Uterus (tissue), 3 donors: ENCODE measurements at regions not wholly inside any gene's neighbourhood (a gene's known extent, or its start where the extent isn't known, plus 50 kb on each side); places are given as distances from the start of the nearest gene placed in this dataset.

Source experiments
- DNase-seq, 2 donors: peaks; one replicate each; pipeline ENCODE4 v3.0.0-alpha.2; 2019 to 2020
- H3K27ac ChIP-seq, 2 donors: fragments of 200-600 bp; sonication (generic); 1 replicate in 1 of 2; 2 replicates in 1 of 2; pipeline ENCODE4 v1.5.1; 2016 to 2018
- H3K27me3 ChIP-seq, 2 donors: fragments of 200-600 bp; sonication (generic); one replicate each; pipeline ENCODE4 v1.5.1; 2018 to 2019; ENCODE audit warnings: control low read depth in 1 of 2
- H3K36me3 ChIP-seq, 2 donors: fragments of 200-600 bp; sonication (generic); one replicate each; pipeline ENCODE4 v1.5.1; 2019; ENCODE audit warnings: control low read depth in 1 of 2
- H3K4me1 ChIP-seq, 2 donors: fragments of 200-600 bp; sonication (generic); one replicate each; pipeline ENCODE4 v1.5.1; 2018 to 2019; ENCODE audit warnings: control low read depth in 1 of 2
- H3K4me3 ChIP-seq, 2 donors: fragments of 200-600 bp; sonication (generic); 1 replicate in 1 of 2; 2 replicates in 1 of 2; pipeline ENCODE4 v1.5.1; 2018 to 2019; ENCODE audit warnings: mild to moderate bottlenecking in 1 of 2
- H3K9me3 ChIP-seq, 2 donors: fragments of 200-600 bp; sonication (generic); one replicate each; pipeline ENCODE4 v1.5.1; 2019; ENCODE audit warnings: control low read depth in 1 of 2
- POLR2A ChIP-seq, 2 donors: fragments of 450-650 bp; IDR thresholded peaks; one replicate each; pipeline ENCODE4 v1.6.1; 2016; ENCODE audit warnings: antibody characterized with exemption in 2 of 2, mild to moderate bottlenecking in 1 of 2, moderate library complexity in 1 of 2
- intact Hi-C: fragments of 100-400 bp; cut with DNase I; formaldehyde crosslinking; loops from one replicate; pipeline ENCODE4 v1.15.1; 2023; ENCODE audit warnings: low total_unique reads
- TF ChIP-seq, protein P1 (sequence below), 4 experiments: fragments of 200-600 bp in 2 of 4; fragments of 450-650 bp in 2 of 4; sonication (generic) in 2 of 4; IDR thresholded peaks; one replicate each; pipeline ENCODE4 v1.5.1; 2016 to 2019; ENCODE audit warnings: antibody characterized with exemption in 4 of 4, mild to moderate bottlenecking in 2 of 4, moderate library complexity in 1 of 4
- donor health status: DM: yes; HTN: yes; CAD: no.

DNA sequence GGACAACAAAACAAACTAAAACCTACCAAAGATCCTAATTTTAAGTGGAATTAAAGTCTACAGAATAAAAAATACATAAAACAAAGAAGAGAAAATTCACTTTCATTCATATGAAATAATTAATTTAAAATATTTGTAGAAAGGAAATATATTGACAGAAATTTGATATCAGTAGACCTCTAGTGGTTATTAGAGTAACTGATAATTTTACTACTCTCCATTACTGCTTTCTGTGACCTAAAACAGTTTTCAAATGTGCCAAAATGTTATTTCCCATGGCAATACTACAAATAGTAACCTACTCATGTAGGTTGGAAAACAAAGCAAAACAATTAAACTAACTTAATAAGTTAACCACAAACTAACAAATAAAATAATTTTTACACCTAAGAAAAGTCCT lies 147.1 kb downstream of the NOL4 start:
- no peak for DNase-seq
- Histone ChIP-seq H3K9me3 (no peaks in the 10 kb centered on the region), H3K27me3 (no peaks in the 10 kb centered on the region), H3K27ac (no peak overlapping the region), H3K4me1 (no peaks in the 10 kb centered on the region), H3K4me3 (no peak overlapping the region), H3K36me3 (no peaks in the 10 kb centered on the region)
- TF ChIP-seq POLR2A (IDR thresholded peaks at IDR 0.05): no peak
- TF ChIP-seq, protein P1, sequence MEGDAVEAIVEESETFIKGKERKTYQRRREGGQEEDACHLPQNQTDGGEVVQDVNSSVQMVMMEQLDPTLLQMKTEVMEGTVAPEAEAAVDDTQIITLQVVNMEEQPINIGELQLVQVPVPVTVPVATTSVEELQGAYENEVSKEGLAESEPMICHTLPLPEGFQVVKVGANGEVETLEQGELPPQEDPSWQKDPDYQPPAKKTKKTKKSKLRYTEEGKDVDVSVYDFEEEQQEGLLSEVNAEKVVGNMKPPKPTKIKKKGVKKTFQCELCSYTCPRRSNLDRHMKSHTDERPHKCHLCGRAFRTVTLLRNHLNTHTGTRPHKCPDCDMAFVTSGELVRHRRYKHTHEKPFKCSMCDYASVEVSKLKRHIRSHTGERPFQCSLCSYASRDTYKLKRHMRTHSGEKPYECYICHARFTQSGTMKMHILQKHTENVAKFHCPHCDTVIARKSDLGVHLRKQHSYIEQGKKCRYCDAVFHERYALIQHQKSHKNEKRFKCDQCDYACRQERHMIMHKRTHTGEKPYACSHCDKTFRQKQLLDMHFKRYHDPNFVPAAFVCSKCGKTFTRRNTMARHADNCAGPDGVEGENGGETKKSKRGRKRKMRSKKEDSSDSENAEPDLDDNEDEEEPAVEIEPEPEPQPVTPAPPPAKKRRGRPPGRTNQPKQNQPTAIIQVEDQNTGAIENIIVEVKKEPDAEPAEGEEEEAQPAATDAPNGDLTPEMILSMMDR (IDR thresholded peaks at IDR 0.05): no peak
- intact Hi-C loops: no loop called here

DNA sequence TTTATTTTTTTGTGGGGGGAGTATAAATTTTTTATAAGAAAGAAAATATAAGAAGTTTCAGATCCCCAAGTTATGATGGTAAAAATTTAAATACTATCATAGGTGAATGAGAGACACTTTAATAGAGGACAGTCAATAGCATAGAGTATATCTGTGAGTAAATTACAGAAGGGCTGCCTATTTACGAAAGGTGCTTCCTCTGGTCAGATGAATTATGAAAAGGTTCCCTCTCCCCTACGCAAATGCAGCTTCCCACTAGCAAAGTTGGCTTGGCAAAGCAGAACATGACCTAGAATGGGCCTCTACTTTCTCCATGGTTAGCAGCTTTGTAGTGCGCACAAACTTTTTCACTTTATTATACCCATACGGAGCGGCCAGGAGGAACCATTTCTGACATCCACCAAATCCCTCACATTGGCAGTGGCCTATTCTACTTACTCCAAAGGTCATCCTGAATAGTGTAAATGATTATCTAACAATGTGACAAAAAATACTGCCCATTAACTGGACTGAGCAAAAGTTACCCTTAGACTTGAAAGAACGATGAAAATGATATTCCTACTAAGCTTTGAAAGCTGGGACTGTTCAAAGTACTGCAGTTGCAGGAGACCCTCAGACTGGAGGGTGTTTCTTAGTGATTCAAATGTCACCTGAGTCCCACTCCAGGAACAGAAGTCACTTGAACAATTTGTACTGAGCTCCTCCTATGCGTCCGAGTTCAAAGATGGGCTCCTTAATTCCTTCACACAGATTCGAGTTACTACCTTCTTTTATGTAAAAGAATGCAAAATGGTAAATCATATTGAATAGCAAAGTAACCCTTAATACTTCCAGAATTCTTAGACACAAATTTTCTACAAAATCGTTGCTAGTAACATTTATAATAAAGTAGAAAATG lies 148.5 kb downstream of the NOL4 start:
- H3K9me3 ChIP-seq: no peaks in the 10 kb centered on the region
- no peak overlapping the region for H3K4me3 ChIP-seq
- no peak for TF ChIP-seq POLR2A (IDR thresholded peaks at IDR 0.05)
- TF ChIP-seq, protein P1 (IDR thresholded peaks at IDR 0.05): no peak
- no peak overlapping the region for H3K27ac ChIP-seq
- H3K36me3 ChIP-seq: no peaks in the 10 kb centered on the region
- H3K4me1 ChIP-seq: no peaks in the 10 kb centered on the region
- H3K27me3 ChIP-seq: no peaks in the 10 kb centered on the region
- no peak for DNase-seq
- intact Hi-C loops: no loop called here

GRCh38 chr18:34061226-34061625 lies 163.5 kb downstream of the NOL4 start:
- no peak for DNase-seq
- Histone ChIP-seq H3K27ac (no peak overlapping the region), H3K4me3 (no peak overlapping the region), H3K9me3 (no peaks in the 10 kb centered on the region), H3K4me1 (no peaks in the 10 kb centered on the region), H3K27me3 (no peaks in the 10 kb centered on the region), H3K36me3 (no peaks in the 10 kb centered on the region)
- TF ChIP-seq, protein P1 (IDR thresholded peaks at IDR 0.05): no peak
- no peak for TF ChIP-seq POLR2A (IDR thresholded peaks at IDR 0.05)
- intact Hi-C loops: no loop called here

DNA sequence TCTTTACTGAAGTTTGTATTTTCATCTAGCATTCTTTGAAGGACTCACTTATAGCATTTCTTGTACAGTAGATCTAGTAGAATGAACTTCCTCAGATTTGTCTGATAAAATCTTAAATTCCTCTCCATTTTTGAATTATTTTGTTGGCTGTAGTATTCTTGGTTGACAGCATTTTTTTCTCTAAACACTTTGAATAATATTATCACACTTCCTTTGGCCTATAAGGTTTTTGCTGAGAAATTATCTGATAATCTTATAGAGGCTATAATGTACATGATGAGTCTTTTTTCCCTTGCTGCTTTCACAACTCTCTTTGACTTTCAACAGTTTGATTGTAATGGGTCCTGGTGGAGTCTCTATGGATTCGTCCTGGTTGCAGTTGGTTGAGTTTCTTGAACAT lies 169.5 kb downstream of the NOL4 start:
- DNase-seq: no peak
- H3K27me3 ChIP-seq: no peaks in the 10 kb centered on the region
- no peaks in the 10 kb centered on the region for H3K36me3 ChIP-seq
- no peak overlapping the region for H3K27ac ChIP-seq
- H3K9me3 ChIP-seq: no peaks in the 10 kb centered on the region
- TF ChIP-seq POLR2A (IDR thresholded peaks at IDR 0.05): no peak
- TF ChIP-seq, protein P1 (IDR thresholded peaks at IDR 0.05): no peak
- intact Hi-C loops: no loop called here
- H3K4me3 ChIP-seq: no peak overlapping the region
- no peaks in the 10 kb centered on the region for H3K4me1 ChIP-seq

GRCh38 chr18:34050661-34051060 lies 174.1 kb downstream of the NOL4 start:
- no peaks in the 10 kb centered on the region for H3K9me3 ChIP-seq
- H3K4me1 ChIP-seq: no peaks in the 10 kb centered on the region
- no peak overlapping the region for H3K27ac ChIP-seq
- H3K4me3 ChIP-seq: no peak overlapping the region
- intact Hi-C loops: no loop called here
- H3K36me3 ChIP-seq: no peaks in the 10 kb centered on the region
- no peaks in the 10 kb centered on the region for H3K27me3 ChIP-seq
- no peak for DNase-seq
- TF ChIP-seq, protein P1 (IDR thresholded peaks at IDR 0.05): no peak
- TF ChIP-seq POLR2A (IDR thresholded peaks at IDR 0.05): no peak
